AG10803 (cell line): ENCODE measurements at regions not wholly inside any gene's neighbourhood (a gene's known extent, or its start where the extent isn't known, plus 50 kb on each side); places are given as distances from the start of the nearest gene placed in this dataset.

Experiments
- DNase-seq: peaks from one replicate; pipeline ENCODE4 v3.0.0; 2010; ENCODE audit warnings: low read depth
- H3K4me3 ChIP-seq: 2 replicates; pipeline ENCODE4 v1.5.1; 2011; ENCODE audit warnings: mild to moderate bottlenecking, low read length, control low read depth
- TF ChIP-seq, protein P1 (sequence below): conservative IDR thresholded peaks from 2 replicates; pipeline ENCODE4 v1.5.1; 2011; ENCODE audit warnings: mild to moderate bottlenecking, low read length, control low read depth, inconsistent platforms

DNA sequence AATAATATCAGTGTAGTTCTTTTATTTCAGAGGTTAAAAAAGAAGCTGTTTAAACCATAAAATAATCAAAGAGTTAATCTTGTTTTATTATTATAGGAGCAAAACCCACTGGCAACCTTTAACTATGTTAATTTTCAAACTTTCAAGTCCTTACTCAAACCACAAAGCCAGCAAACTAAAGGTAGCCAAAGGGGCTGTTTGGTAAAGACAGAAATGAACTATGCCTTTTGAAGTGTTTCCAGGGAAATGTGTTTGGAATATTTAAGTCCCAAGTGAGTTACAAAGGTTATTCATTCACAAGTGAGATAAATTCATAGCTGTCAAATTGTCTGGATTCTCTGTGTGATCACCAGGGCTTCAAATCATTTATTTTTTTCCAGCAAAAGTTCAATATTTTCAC lies 264.7 kb downstream of the MZT1 start:
- no peak for DNase-seq
- H3K4me3 ChIP-seq: no peak overlapping the region
- TF ChIP-seq, protein P1, sequence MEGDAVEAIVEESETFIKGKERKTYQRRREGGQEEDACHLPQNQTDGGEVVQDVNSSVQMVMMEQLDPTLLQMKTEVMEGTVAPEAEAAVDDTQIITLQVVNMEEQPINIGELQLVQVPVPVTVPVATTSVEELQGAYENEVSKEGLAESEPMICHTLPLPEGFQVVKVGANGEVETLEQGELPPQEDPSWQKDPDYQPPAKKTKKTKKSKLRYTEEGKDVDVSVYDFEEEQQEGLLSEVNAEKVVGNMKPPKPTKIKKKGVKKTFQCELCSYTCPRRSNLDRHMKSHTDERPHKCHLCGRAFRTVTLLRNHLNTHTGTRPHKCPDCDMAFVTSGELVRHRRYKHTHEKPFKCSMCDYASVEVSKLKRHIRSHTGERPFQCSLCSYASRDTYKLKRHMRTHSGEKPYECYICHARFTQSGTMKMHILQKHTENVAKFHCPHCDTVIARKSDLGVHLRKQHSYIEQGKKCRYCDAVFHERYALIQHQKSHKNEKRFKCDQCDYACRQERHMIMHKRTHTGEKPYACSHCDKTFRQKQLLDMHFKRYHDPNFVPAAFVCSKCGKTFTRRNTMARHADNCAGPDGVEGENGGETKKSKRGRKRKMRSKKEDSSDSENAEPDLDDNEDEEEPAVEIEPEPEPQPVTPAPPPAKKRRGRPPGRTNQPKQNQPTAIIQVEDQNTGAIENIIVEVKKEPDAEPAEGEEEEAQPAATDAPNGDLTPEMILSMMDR: no peak

DNA sequence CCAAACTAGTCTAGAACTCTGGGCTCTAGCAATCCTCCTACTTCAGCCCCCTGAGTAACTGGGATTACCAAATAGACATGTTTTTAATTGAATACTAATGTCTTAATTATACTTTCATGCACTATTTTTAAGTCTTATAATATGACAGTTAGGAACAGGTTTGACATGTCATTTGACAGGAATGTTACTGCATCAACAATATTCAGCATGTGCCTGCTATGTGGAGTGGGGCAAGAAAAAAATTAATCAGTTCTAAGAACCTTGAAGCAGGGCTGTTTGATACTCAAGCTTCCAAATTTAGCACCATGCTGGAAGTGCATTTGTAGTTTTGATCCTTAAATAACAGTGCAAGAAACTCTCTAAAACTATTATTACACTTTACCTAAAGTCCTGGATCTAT lies 265.3 kb downstream of the MZT1 start:
- H3K4me3 ChIP-seq: no peak overlapping the region
- TF ChIP-seq, protein P1: no peak
- no peak for DNase-seq

DNA sequence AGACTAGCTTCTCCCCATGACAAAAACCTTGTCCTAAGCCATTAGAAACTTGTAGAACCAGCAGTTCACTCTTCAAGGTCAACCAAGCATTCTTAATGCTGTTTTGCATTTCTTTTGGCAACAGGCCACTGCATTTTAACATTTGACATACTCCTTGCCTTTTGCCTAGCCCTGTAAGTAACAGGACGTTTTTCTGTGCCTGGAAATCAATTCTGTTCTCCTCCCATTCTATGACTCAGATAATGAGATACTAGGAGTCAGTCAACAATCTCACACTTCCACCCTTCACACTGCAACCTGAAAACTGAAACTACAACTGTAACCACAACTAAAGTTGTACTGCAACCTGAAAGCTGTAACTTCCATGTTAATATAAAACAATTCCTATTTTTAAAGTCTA lies 268.7 kb downstream of the MZT1 start:
- TF ChIP-seq, protein P1: no peak
- no peak overlapping the region for H3K4me3 ChIP-seq
- peak; percentile 0 for DNase-seq

DNA sequence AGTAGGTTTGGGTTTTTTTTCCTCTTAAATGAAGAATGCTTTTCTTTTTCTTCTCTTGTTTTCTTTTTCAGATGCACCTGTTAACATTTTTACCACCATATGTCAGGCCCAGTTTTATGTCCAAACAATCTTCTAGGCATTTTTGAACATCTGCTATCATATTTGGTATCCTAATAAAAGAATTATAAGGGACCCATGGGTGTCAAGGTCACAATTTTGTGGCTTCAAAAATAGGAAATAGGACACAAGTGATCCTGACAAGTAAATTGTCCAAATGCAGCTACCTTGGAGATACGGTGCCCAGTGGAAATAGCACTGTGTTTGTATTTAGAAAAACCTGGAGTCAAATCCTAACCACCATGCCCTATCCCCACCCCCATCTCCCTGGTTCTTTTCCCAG lies 270.3 kb downstream of the MZT1 start:
- TF ChIP-seq, protein P1: no peak
- H3K4me3 ChIP-seq: no peak overlapping the region
- no peak for DNase-seq

- no peak overlapping the region for H3K4me3 ChIP-seq
- no peak for DNase-seq
- TF ChIP-seq, protein P1: no peak
Measured at GRCh38 chr13:72456486-72456885, 270.9 kb downstream of the MZT1 start.

DNA sequence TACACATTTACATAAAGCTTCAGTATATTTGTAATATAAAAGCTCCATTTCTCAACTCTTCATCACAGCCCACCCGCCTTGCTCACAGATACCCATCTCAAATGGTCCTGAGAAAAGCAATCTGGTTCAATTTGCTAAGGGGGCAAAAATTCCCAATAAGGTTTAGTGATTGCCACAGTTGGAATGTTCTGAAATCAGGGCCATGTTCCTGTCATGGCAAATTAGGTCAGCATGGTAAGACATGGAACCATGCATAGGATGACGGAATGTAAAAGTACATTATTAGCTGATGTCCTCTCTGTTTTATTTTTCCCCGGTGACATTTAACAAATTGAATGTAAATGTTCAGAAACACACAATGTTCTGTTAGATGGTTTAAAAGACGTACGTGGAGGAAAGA lies 274.3 kb downstream of the MZT1 start:
- no peak for DNase-seq
- H3K4me3 ChIP-seq: no peak overlapping the region
- TF ChIP-seq, protein P1: no peak

DNA sequence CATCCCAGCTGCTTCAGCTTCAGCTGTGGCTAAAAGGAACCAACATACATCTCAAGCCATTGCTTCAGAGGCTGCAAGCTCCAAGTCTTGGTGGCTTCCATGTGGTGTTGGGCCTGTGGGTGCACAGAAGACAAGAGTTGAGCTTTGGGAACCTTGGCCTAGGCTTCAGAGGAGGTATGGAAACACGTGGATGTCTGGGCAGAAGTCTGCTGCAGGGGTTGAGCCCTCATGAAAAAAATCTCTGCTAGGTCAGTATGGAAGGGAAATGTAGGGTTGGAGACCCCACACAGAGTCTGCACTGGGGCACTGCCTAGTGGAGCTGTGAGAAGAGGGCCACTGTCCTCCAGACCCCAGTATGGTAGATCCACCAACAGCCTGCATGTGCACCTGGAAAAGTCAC lies 279.3 kb downstream of the MZT1 start:
- DNase-seq: no peak
- TF ChIP-seq, protein P1: no peak
- H3K4me3 ChIP-seq: no peak overlapping the region
